HEK293 (cell line): ENCODE measurements at regions not wholly inside any gene's neighbourhood (a gene's known extent, or its start where the extent isn't known, plus 50 kb on each side); places are given as distances from the start of the nearest gene placed in this dataset.

Source experiments
- CTCF ChIP-seq: fragments of 450-650 bp; formaldehyde crosslinking; IDR thresholded peaks from 2 replicates; pipeline ENCODE4 v1.5.1; 2016; ENCODE audit warnings: missing biosample characterization, missing genetic modification characterization
- TF ChIP-seq, protein P1 (sequence below): sonication (generic); formaldehyde crosslinking; IDR thresholded peaks from 2 replicates; pipeline ENCODE4 v1.8.1; 2022; ENCODE audit warnings: mild to moderate bottlenecking, moderate library complexity, missing genetic modification reagents

- TF ChIP-seq CTCF: no peak
- TF ChIP-seq, protein P1, sequence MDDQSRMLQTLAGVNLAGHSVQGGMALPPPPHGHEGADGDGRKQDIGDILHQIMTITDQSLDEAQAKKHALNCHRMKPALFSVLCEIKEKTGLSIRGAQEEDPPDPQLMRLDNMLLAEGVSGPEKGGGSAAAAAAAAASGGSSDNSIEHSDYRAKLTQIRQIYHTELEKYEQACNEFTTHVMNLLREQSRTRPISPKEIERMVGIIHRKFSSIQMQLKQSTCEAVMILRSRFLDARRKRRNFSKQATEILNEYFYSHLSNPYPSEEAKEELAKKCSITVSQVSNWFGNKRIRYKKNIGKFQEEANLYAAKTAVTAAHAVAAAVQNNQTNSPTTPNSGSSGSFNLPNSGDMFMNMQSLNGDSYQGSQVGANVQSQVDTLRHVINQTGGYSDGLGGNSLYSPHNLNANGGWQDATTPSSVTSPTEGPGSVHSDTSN (CRISPR knock-in tag): no peak
Measured at GRCh38 chr11:122434786-122435185, 220.7 kb upstream of the UBASH3B start.
